ENCODE measurements at regions not wholly inside any gene's neighbourhood (a gene's known extent, or its start where the extent isn't known, plus 50 kb on each side); places are given as distances from the start of the nearest gene placed in this dataset.
"Not testable (repeated sequence)": the region's sequence is repeated elsewhere in the genome, so short reads cannot be mapped to it uniquely, and the experiment has no call there.

DNA sequence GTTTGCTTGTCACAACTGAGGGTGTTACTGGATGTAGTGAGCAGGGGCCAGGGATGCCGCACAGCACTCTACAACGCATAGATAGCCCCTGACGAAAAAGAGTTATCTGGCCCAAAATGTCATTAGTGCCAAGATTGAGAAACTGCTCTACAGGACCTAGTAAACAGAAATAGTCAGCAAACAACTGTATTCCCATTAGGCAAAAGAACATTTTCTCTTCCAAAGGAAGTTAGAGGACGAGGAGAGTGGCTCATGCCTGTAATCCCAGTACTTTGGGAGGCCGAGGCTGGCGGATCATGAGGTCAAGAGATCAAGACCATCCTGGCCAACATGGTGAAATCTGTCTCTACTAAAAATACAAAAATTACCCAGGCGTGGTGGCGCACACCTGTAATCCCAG lies 189.1 kb downstream of the DUSP10 start:
- not testable (repeated sequence) for TF ChIP-seq CTBP1 (IDR thresholded peaks at IDR 0.05; ENCODE audit: borderline replicate concordance); NFRKB (IDR thresholded peaks at IDR 0.05); SP1 (IDR thresholded peaks at IDR 0.05); HDGF (IDR thresholded peaks at IDR 0.05; ENCODE audit: borderline replicate concordance); LEF1 (IDR thresholded peaks at IDR 0.05; ENCODE audit: borderline replicate concordance); ARNT (IDR thresholded peaks at IDR 0.05); BHLHE40 (IDR thresholded peaks at IDR 0.05; ENCODE audit: borderline replicate concordance); FOXA1 (IDR thresholded peaks at IDR 0.05); TARDBP (IDR thresholded peaks at IDR 0.05); FOXM1 (IDR thresholded peaks at IDR 0.05; ENCODE audit: borderline replicate concordance); ELF4 (IDR thresholded peaks at IDR 0.05); FOXK2 (IDR thresholded peaks at IDR 0.05); ZNF384 (IDR thresholded peaks at IDR 0.05)
- TF ChIP-seq, protein P1, sequence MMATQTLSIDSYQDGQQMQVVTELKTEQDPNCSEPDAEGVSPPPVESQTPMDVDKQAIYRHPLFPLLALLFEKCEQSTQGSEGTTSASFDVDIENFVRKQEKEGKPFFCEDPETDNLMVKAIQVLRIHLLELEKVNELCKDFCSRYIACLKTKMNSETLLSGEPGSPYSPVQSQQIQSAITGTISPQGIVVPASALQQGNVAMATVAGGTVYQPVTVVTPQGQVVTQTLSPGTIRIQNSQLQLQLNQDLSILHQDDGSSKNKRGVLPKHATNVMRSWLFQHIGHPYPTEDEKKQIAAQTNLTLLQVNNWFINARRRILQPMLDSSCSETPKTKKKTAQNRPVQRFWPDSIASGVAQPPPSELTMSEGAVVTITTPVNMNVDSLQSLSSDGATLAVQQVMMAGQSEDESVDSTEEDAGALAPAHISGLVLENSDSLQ (IDR thresholded peaks at IDR 0.05): not testable (repeated sequence)

All from HEK293T (cell line).